HEK293 (cell line): ENCODE measurements at regions not wholly inside any gene's neighbourhood (a gene's known extent, or its start where the extent isn't known, plus 50 kb on each side); places are given as distances from the start of the nearest gene placed in this dataset.

Experiments used
- CTCF ChIP-seq: fragments of 450-650 bp; formaldehyde crosslinking; IDR thresholded peaks from 2 replicates; pipeline ENCODE4 v1.5.1; 2016; ENCODE audit warnings: missing biosample characterization, missing genetic modification characterization
- ZNF239 ChIP-seq: fragments of 450-650 bp; formaldehyde crosslinking; IDR thresholded peaks from 2 replicates; pipeline ENCODE4 v1.5.1; 2016; ENCODE audit warnings: missing biosample characterization, missing genetic modification characterization
- ZNF274 ChIP-seq, 2 experiments: fragments of 200-500 bp in 1 of 2; fragments of 450-650 bp in 1 of 2; sonication (Bioruptor generic) in 1 of 2; formaldehyde crosslinking in 1 of 2; IDR thresholded peaks; 2 replicates each; pipeline versions ENCODE4 v1.5.1 to v1.6.1; 2014 to 2016; ENCODE audit warnings: borderline replicate concordance in 1 of 2, inconsistent platforms in 1 of 2, low read length in 1 of 2, missing biosample characterization in 1 of 2, missing genetic modification characterization in 1 of 2
- ZNF530 ChIP-seq: fragments of 450-650 bp; formaldehyde crosslinking; IDR thresholded peaks from 2 replicates; pipeline ENCODE4 v1.5.1; 2016; ENCODE audit warnings: low read depth, missing biosample characterization, missing genetic modification characterization
- TF ChIP-seq, protein P1 (sequence below): sonication (generic); formaldehyde crosslinking; IDR thresholded peaks from 2 replicates; pipeline ENCODE4 v1.8.1; 2022; ENCODE audit warnings: mild to moderate bottlenecking, moderate library complexity, missing genetic modification reagents

- no peak for TF ChIP-seq CTCF (tag by site-specific recombination)
- no peak for TF ChIP-seq ZNF274 (IDR thresholded peaks at IDR 0.05; ENCODE audit: low read length)
- TF ChIP-seq ZNF274 (tag by site-specific recombination; IDR thresholded peaks at IDR 0.05; ENCODE audit: borderline replicate concordance): no peak
- no peak for TF ChIP-seq ZNF239 (tag by site-specific recombination)
- TF ChIP-seq, protein P1, sequence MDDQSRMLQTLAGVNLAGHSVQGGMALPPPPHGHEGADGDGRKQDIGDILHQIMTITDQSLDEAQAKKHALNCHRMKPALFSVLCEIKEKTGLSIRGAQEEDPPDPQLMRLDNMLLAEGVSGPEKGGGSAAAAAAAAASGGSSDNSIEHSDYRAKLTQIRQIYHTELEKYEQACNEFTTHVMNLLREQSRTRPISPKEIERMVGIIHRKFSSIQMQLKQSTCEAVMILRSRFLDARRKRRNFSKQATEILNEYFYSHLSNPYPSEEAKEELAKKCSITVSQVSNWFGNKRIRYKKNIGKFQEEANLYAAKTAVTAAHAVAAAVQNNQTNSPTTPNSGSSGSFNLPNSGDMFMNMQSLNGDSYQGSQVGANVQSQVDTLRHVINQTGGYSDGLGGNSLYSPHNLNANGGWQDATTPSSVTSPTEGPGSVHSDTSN: no peak
- no peak for TF ChIP-seq ZNF530 (tag by site-specific recombination)
Observed at GRCh38 chr20:51108638-51109363, 85.9 kb upstream of the KCNG1 start.
